Fibroblast of lung (primary cell): ENCODE measurements at regions not wholly inside any gene's neighbourhood (a gene's known extent, or its start where the extent isn't known, plus 50 kb on each side); places are given as distances from the start of the nearest gene placed in this dataset.

Experiments used
- EZH2 ChIP-seq: IDR thresholded peaks from 2 replicates; pipeline ENCODE4 v1.5.1; 2012; ENCODE audit warnings: low read length, control low read depth, mild to moderate bottlenecking; ENCODE audit errors: missing control alignments
- TF ChIP-seq, protein P1 (sequence below), 2 donors: IDR thresholded peaks in 1 of 2; conservative IDR thresholded peaks in 1 of 2; 1 replicate in 1 of 2; 2 replicates in 1 of 2; pipeline ENCODE4 v1.5.1; 2011 to 2012; ENCODE audit warnings: low read length in 2 of 2, control low read depth in 1 of 2, inconsistent platforms in 1 of 2, low read depth in 1 of 2, mild to moderate bottlenecking in 1 of 2

DNA sequence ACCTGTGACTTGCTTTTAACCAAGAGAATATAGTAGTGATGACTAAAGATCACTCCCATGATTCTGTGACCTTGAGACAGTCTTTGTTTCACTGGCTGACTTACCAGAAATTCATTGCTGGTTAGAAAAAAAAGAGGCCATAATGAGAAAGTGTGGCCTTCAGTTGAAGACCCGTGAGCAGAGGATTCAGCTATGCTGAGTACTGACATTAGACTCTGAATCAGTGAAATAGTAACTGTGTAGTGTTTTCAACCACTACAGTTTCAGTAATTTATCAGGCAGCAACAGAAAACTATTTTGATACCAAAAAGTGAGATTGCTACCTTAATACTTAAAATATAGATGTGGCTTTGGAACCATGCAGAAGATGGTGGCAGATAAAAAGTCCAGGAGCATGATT is 298.0 kb upstream of the KCND2 start:
- TF ChIP-seq, protein P1, sequence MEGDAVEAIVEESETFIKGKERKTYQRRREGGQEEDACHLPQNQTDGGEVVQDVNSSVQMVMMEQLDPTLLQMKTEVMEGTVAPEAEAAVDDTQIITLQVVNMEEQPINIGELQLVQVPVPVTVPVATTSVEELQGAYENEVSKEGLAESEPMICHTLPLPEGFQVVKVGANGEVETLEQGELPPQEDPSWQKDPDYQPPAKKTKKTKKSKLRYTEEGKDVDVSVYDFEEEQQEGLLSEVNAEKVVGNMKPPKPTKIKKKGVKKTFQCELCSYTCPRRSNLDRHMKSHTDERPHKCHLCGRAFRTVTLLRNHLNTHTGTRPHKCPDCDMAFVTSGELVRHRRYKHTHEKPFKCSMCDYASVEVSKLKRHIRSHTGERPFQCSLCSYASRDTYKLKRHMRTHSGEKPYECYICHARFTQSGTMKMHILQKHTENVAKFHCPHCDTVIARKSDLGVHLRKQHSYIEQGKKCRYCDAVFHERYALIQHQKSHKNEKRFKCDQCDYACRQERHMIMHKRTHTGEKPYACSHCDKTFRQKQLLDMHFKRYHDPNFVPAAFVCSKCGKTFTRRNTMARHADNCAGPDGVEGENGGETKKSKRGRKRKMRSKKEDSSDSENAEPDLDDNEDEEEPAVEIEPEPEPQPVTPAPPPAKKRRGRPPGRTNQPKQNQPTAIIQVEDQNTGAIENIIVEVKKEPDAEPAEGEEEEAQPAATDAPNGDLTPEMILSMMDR (conservative IDR thresholded peaks at IDR 0.05 in 1 of 2, IDR thresholded peaks at IDR 0.05 in 1 of 2; ENCODE audit: low read depth in 1 of 2, low read length in 2 of 2) = no peak
- TF ChIP-seq EZH2 = no peak
